Left renal cortex interstitium (tissue), 4 donors: ENCODE measurements at regions not wholly inside any gene's neighbourhood (a gene's known extent, or its start where the extent isn't known, plus 50 kb on each side); places are given as distances from the start of the nearest gene placed in this dataset.

Source experiments
- DNase-seq, 4 donors: peaks; one replicate each; pipeline ENCODE4 v3.0.0-alpha.2; 2013; ENCODE audit warnings: low read depth in 4 of 4, low spot score in 2 of 4, missing footprints in 1 of 4

DNA sequence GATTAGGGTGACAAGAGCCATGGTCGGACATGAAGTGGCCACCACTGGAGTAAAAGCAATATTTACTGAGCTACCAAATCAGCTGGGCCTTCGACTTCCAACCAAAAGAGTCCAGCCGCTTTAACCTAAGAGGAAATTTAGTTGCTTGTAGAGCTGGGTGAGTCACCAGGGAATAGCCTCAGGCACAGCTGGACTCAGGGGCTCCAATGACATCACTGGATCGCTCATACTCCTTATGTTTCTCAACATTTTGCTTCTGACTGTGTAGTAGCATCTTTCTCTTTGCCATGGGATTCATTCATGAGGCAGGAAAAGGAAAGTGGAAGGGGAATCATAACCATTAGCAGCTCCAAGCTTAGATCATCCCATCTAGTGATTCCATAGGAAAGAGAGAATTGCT lies 664.4 kb downstream of the MATN1 start:
- no peak for DNase-seq

DNA sequence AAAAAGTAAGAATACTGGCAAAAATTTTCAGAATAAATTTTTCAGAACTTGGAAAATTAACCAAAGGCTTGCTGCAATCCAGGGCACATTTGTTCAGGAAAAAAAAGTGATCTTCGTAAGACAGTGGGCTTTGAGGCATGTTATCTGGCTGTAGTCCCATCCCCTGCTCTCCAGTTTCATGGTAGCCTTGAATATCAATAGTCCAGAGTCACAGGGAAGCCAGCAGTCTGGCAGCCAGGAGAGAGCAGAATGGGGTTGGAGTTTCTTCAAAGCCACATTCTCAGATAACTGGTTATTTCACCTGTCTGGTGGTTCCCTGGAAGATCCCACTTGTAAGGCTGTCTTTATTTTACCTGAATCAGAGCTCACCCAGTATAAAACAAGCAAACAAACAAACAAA lies 669.3 kb downstream of the MATN1 start:
- no peak for DNase-seq

DNA sequence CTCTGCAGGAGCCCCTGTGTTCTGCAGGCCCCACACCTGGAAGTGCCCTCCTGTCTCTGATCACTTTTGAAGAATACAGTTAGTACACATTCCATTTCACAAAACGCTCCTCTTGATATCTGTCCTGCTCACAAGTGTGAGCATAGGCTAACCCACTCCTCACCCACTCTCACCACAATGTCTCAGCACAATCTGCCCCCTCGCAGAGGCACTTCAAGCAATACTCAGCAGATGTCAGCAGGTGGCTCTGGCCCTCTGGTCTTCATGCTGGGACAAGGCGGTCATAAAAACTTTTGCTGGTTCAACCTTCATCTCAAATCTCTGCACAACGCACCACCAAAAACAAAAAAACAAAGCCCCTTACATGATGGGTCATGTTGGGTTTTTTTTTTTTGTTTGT lies 671.2 kb downstream of the MATN1 start:
- DNase-seq, result no peak

DNA sequence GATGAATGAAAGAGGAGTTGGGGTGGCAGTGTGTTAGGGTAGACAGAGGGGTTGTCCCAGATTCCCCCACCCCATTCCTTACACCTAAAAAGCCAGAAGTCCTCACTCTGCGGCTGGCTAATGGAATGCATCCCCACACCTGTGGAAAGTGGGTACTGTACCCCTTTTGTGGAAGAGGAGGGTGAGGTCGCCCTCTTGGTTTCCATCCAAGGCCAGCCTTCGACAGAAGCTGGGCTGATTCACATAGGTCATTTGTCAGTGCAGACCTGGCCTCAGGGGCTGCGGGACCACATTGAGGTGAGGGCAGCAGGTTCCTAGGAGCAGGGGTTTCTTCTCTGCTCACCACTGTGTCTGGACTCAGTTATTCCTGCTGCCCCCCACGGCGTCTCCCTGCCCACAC lies 671.6 kb downstream of the MATN1 start:
- DNase-seq, result no peak

DNA sequence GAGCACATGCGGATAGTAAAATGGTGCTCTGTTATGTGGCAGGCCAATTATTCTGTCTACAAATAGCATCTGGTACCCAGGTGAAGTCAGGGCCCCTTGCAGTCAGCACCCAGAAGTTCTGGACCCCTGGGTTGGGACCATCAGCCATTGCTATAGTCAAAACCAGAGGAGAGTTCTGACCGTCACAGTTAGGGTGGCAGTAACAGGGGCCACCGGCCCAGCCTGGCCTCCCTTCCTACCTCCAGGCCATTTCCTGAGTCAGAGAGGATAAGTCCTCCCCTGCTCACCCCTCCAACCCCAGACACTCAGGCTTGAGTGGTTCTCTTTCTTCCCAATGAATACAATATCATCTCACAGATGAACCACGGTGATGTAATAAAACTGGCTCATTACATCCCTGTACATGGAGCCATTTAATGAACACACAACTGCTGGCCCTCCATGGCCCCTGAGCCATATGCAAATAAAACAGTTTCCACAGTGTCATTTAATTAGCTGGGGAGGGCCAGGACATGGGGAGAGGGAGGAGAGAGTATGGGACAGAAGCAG lies 673.6 kb downstream of the MATN1 start:
- no peak for DNase-seq

DNA sequence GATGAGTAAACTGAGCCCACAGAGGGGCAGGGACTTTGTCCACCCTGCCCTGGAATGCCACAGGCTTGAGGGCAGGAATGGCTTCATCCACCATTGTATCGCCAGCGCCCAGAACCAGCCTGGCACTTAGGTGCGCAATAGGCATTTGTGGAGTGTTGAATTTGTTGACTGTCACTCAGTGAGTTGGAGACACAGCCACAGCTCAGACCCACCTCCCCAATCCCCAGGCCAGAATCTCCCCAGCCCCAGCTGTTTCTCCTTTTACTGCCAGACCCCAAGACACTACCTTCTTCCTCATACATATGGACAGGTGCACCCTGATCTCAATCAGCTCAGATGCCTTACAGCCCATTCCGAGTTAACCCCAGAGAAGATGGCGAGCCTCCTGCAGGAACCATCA lies 674.5 kb downstream of the MATN1 start:
- no peak for DNase-seq

DNA sequence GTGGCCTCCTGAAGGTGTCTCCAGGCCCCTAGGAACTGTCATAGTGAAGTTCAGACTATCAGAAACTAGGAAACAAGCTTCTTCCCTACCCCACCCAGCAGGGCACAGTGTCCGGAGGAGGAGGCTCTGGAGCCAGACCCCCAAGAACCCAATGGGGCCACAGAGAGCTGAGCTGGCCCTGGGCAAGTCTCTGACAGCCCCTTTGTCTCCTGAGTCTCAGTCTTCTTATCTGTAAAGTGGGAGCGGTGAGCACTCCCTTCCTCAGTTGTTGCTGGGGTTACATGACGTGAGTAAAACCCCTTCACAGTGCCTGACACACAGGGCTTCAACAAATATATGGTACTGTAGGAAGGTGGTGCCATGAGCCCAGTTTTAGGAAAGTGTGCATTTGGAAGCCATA lies 675.8 kb downstream of the MATN1 start:
- DNase-seq, result no peak

DNA sequence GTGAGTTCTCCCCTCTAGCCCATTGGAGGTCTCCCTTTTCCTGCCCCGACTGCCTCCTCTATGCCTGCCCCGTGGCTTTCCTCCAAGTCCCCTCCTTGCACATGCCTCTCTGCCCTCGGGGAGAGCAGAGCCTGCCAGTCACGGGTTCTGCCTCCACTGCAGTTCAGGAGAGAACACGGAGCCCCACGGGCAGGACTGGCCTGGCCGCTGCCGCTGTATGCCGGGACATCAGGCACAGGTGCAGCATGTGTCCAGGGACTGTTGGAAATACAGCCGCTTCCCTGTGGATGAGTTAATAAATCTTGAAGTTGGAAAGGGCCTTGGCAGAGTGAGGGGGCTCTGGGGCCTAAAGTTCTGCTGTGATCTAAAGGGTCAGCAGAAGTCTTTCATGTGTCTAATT lies 676.6 kb downstream of the MATN1 start:
- DNase-seq, result no peak

DNA sequence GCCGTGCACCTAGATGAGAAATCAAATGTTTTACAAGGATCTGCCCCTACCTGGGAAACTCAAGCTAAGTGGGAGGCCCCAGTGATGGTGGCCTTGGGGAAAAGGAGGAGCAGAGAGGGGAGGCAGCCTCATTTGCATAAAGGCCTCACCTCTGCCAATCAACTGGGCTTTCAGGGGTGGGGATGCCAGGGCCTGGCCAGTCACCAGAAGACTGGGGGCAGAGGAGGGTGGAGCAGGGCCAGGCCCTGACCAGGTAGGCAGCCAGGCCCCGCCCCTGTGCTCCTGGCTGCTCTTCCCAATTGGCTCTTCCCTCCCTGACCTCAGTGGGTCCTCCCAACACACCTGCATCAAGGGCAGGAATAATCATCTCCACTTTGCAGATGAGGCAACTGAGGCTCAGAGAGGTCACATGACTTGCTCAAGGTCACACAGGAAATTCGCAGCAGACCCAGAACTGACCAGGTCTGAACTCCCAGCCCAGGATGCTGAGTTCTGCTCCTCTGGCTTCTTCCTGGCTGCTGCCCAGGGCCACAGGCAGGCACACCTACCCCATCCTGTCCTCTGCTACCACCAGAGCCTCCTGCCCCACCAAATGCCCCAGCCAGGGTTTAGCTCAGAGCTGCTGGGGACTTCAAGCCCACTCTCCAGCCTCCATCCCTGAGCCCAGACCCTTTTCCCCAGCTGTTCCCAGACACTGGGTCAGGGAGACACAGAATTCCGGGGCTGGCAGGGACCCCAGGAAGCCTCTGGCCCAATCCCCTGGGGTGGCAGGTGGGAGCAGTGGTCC lies 677.9 kb downstream of the MATN1 start:
- no peak for DNase-seq

DNA sequence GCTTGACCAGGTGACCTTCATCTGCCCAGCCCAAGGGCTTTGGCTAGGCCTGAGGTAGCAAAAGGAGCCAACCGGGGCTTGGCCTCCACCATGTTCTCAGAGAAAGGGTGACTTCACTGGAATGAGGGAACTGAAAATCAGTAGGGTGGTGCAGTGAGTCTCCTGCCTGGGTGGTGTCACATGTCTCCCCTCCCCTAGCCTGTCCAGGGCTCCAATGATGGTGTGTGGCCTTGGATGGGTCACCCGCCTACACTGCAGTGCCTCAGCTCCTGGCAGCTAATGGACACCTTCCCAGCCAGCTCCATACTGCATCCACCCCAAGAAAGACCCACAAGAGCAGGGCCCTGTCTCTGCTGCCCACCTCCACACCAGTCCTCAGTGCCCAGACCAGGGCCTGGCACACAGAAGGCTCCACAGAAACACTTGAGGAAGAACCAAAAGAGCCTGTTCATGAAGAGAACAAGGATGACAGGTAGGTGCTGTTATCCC lies 678.7 kb downstream of the MATN1 start:
- no peak for DNase-seq

DNA sequence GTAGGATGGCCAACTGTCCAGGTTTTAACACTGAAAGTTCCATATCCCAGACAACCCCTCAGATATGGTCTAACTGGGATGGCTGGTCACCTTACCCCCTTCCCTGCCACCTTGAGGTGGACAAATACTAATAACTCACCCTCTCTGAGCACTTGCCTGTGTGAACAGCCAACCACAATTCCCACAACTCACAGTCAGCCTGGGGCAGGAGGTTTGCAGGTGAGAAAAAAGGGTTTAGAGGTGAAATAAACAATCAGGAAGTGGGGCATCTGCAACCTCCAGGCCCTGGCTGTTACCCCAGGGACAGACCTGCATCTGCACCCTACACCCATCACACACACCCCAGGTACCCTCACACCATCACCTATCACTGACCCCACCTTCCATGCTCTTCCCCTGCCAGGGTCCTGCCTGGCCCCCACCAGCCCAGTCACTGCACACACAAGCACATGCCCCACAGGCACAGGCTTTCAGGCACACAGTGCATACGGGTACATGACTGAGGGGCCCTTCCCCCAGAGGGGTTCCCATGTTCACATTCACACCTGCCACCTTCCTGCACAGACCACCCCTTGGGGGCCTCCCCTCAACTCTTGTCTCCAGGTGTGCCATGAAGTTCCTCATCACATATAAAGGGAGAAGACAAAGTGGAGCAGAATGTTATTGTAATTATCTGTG lies 679.5 kb downstream of the MATN1 start:
- DNase-seq, result no peak

DNA sequence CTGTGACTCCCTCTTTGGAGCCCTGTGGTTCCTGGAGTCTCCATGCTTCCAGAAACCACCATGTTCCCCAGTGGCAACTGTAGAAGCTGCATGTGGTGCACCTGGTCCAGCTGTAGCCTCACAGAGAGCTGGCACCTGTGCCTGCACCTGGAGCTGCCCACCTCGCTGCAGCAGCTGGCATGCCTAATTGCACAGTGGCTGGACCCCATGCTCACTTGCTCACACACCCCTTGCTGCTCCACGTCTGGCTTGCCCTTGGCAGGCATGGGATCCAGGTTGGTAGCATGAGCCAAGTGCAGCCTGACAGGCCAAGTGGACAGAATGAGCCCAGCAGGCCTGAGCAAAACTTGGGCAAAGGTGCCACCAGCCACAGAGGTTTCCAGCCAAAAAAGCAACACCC lies 680.1 kb downstream of the MATN1 start:
- DNase-seq, result no peak

DNA sequence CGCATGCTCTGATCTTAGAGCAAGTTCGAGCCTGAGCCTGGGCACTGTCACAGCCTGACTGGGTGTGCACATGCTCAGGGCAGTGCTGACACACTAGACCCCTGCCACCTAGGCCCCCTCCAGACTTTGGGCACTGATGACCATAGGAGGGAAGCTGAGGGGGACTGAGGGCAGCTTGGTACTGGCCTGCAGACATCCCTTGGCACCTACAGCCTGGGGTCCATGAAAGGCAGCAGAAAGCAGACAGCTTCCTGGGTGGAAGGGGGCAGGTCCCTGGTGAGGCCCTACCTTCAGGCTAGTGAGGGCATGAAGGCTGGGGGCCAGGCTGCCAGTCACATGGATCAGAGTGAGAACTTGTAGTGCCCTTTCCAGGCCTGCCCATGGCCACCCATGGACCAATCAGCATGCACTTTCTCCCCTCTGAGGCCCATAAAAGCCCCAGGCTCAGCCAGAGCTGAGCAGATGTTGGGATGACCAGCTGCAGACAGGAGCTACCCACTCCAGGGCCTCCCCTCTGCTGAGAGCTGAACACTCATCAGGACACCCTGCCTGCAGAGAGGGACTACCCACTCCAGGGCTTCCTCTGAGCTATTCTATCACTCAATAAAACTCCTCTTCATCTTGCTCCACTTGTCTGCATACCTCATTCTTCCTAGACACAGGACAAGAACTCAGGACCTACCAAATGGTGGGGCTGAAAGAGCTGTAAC lies 680.8 kb downstream of the MATN1 start:
- DNase-seq, result no peak

DNA sequence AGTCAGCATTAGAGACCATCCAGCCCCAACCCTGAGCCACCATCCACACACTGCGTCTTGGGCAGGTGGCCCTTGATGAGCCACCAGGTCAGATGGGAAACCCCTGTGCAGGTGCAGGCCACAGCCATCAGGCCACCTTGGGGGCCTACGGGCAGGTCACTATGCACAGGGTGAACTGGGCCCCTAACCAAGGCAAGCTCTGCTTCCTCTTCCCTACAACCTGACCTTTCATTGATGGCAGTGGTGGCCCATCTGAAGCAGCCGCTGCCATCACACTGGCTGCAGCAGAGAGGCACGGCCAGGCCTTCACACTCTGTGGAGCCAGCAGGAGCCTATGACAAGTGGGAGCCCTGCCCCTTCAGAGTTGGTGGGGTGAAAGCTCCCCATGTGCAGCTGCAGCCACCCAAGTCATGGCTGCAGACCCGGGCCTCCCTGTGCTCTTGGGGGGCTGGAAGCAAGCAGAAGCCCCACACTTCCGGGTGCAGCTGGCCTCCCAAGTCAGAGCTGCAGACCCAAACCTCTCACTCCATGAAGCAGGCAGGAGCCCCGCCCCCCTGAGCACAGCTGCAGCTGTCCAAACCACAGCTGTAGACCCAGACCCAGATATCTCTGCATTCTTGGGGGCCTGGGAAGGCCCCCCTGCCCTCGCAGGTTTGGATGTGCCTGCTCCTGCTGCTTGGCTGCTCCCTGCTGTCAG lies 681.5 kb downstream of the MATN1 start:
- no peak for DNase-seq

DNA sequence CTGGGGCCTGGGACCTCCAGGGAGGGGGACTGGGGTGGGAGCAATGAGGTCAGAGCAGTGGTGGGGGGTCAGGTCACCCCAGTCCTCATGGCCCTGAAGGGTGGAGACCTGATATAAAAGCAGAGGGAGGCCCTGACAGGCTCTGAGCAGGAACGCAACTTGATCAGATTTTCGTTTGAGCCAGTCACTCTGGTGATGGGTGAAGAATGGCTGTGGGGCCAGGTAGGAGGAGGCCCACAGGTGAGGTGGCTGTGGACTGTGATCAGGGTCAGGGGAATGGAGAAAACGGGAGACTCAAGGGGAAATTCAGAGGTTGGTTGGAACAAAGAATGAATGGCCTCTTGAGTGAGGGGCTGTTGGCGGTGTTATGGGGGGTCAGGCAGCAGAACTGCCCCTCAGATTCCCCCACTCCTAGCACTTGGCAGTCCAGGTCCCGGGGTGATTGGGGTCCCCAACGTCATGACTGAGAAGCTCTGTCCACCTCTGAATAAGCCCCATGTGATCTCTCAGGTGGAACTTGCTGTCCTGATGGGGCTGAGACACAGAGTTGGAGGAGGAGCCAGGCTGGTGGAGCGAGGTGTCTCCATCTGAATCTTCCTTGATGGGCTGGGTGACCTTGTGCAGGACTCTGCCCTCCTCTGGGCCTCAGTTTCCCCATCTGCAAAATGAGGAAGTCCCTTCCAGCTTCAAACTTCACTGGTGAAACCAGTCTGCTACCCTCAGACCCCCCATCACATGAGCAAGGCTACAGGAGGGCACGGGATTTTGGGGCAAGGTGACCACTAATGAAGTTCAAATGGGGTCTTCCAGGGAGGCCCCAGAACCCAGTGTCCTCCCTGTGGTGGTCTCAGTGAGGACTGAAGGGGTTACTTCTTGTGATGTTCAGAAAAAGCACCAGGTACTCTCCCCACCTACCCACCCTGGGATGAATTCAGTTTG lies 683.0 kb downstream of the MATN1 start:
- DNase-seq, result no peak

DNA sequence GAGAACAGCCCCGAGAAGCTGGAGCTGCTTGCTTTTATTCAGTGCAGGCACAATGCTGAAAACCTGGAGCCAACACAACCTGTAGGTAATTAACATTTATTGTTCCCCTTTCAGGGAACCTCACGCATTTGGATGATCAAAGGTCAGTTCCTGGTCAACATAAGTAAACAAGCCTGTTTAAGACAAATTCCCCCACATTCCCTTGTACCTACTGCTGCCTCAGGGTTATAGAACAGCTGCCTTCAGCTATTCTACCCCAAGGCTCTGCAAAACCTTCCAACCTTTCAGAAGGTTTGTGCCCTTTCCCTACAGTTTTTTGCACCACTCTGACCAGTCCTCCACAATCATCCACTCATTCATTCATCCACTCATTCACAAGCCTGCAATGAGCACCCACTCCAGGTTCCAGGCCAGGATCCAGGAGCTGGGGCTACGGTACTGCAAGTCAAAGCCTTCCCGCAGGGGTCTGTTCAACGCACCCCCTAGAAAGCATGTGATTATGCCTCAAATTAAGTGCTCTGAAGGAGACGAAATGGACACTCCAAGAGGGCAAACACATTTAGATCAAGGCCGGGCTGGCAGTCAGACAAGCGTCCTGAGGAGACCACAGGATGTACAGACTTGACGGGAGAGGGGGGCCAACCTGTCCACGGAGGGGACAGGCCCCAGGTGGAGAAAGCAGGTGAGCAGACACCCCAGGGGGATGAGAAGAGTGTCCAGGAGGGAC lies 683.9 kb downstream of the MATN1 start:
- no peak for DNase-seq

DNA sequence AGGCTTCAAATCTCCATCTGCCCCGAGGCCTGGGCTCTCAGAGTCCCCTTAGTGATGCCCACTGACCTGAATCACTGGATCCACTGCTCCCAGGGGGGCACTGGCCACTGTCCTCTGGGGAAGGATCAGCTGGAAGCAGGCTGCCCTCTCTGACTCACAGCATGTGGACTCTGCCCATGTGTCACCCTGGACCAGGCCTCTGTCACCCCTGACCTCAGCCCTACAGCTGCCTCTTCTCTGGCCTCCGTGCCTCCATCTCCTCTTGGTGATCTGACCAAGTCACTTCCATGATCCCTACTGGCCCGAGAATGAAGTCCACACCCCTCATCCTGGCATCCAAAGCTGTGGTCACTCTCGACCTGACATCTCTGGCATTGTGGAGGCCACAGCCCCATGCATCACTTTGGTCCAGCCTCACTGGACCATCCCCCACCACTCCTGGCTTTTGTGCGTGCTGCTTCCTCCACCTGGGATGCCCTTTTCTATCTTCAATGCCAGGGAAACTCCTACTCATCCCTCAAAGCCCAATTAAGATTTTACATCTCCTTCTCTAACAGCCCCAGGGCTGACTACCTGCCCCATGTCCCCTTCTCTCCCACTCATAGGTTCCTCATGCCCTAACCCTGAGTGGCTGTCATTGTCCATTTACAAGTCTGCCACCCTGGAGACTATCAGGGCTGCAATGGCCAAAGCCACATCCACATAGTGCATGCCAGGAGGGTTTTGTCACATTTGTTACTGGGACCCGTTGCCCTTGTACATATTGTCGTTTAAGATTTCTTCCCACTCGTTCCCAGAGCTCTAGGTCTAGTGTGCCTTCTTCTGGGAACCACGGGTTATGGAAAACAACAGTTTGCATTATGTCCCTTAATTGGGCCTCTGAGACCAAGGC lies 685.0 kb downstream of the MATN1 start:
- no peak for DNase-seq
